ENCODE measurements at regions not wholly inside any gene's neighbourhood (a gene's known extent, or its start where the extent isn't known, plus 50 kb on each side); places are given as distances from the start of the nearest gene placed in this dataset.

DNA sequence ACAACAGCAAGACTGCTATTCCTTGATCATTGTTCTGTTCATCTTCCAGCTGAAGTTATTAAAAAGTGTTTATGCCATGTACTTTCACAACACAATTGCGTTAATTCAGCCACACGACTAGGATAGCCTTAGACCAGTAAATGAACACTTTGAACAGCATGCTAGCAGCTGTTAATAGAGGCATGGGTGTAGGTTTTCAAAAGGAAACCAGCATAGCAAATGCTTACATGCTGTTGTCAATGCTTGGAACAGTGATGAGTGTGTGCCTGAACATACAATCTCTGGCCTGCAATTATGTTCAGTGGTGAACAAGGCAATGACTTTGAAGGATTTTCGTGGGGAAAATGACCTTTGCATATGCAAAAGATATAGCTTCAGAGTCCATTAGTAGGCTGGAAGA lies 127.4 kb upstream of the RBM19 start:
- TF ChIP-seq POLR2AphosphoS5 (IDR thresholded peaks at IDR 0.05), result no peak
- TF ChIP-seq CTCF (IDR thresholded peaks at IDR 0.05), result no peak

Measured in transverse colon (tissue), 4 donors.